ENCODE measurements at regions not wholly inside any gene's neighbourhood (a gene's known extent, or its start where the extent isn't known, plus 50 kb on each side); places are given as distances from the start of the nearest gene placed in this dataset.
"Not testable (repeated sequence)": the region's sequence is repeated elsewhere in the genome, so short reads cannot be mapped to it uniquely, and the experiment has no call there.

GRCh38 chr12:10453-10852 is 56.1 kb upstream of the IQSEC3 start:
- TF ChIP-seq CTCF, POLR2A, POLR2AphosphoS5 (IDR thresholded peaks at IDR 0.05): not testable (repeated sequence)

All from breast epithelium (tissue), 3 donors.